ENCODE measurements at regions not wholly inside any gene's neighbourhood (a gene's known extent, or its start where the extent isn't known, plus 50 kb on each side); places are given as distances from the start of the nearest gene placed in this dataset.

- Histone ChIP-seq H3K27me3 (ENCODE audit: control insufficient read depth, insufficient read depth, low read length) (no peaks in the 10 kb centered on the region), H3K9ac (ENCODE audit: low read length) (no peak overlapping the region), H3K4me3 (ENCODE audit: low read length) (no peak overlapping the region), H3K4me1 (ENCODE audit: control insufficient read depth, low read depth, low read length) (no peaks in the 10 kb centered on the region), H3K36me3 (ENCODE audit: control insufficient read depth, low read depth, low read length) (no peaks in the 10 kb centered on the region), H3K9me3 (ENCODE audit: control insufficient read depth, low read depth, low read length) (no peaks in the 10 kb centered on the region), H3K27ac (ENCODE audit: low read length) (no peak overlapping the region)
Measured at GRCh38 chr11:82355313-82355823, 378.3 kb downstream of the FAM181B start.

GRCh38 chr11:82326853-82327252 is 406.8 kb downstream of the FAM181B start:
- Histone ChIP-seq H3K27ac (ENCODE audit: low read length) (no peak overlapping the region), H3K27me3 (ENCODE audit: control insufficient read depth, insufficient read depth, low read length) (no peaks in the 10 kb centered on the region), H3K9ac (ENCODE audit: low read length) (no peak overlapping the region), H3K9me3 (ENCODE audit: control insufficient read depth, low read depth, low read length) (no peaks in the 10 kb centered on the region), H3K4me1 (ENCODE audit: control insufficient read depth, low read depth, low read length) (no peaks in the 10 kb centered on the region), H3K36me3 (ENCODE audit: control insufficient read depth, low read depth, low read length) (no peaks in the 10 kb centered on the region), H3K4me3 (ENCODE audit: low read length) (no peak overlapping the region)

GRCh38 chr11:82321206-82321605 is 412.5 kb downstream of the FAM181B start:
- Histone ChIP-seq H3K4me3 (ENCODE audit: low read length) (no peak overlapping the region), H3K4me1 (ENCODE audit: control insufficient read depth, low read depth, low read length) (no peaks in the 10 kb centered on the region), H3K9me3 (ENCODE audit: control insufficient read depth, low read depth, low read length) (no peaks in the 10 kb centered on the region), H3K36me3 (ENCODE audit: control insufficient read depth, low read depth, low read length) (no peaks in the 10 kb centered on the region), H3K27me3 (ENCODE audit: control insufficient read depth, insufficient read depth, low read length) (no peaks in the 10 kb centered on the region), H3K9ac (ENCODE audit: low read length) (no peak overlapping the region), H3K27ac (ENCODE audit: low read length) (no peak overlapping the region)

- Histone ChIP-seq H3K27ac (ENCODE audit: low read length) (no peak overlapping the region), H3K9me3 (ENCODE audit: control insufficient read depth, low read depth, low read length) (no peaks in the 10 kb centered on the region), H3K4me1 (ENCODE audit: control insufficient read depth, low read depth, low read length) (no peaks in the 10 kb centered on the region), H3K9ac (ENCODE audit: low read length) (no peak overlapping the region), H3K27me3 (ENCODE audit: control insufficient read depth, insufficient read depth, low read length) (no peaks in the 10 kb centered on the region), H3K4me3 (ENCODE audit: low read length) (no peak overlapping the region), H3K36me3 (ENCODE audit: control insufficient read depth, low read depth, low read length) (no peaks in the 10 kb centered on the region)
Measured at GRCh38 chr11:82315093-82315492, 418.6 kb downstream of the FAM181B start.

GRCh38 chr11:82308979-82309378 is 424.7 kb downstream of the FAM181B start:
- Histone ChIP-seq H3K27ac (ENCODE audit: low read length) (no peak overlapping the region), H3K36me3 (ENCODE audit: control insufficient read depth, low read depth, low read length) (no peaks in the 10 kb centered on the region), H3K27me3 (ENCODE audit: control insufficient read depth, insufficient read depth, low read length) (no peaks in the 10 kb centered on the region), H3K4me1 (ENCODE audit: control insufficient read depth, low read depth, low read length) (no peaks in the 10 kb centered on the region), H3K9ac (ENCODE audit: low read length) (no peak overlapping the region), H3K9me3 (ENCODE audit: control insufficient read depth, low read depth, low read length) (no peaks in the 10 kb centered on the region), H3K4me3 (ENCODE audit: low read length) (no peak overlapping the region)

GRCh38 chr11:82305123-82305522 is 428.5 kb downstream of the FAM181B start:
- Histone ChIP-seq H3K36me3 (ENCODE audit: control insufficient read depth, low read depth, low read length) (no peaks in the 10 kb centered on the region), H3K4me1 (ENCODE audit: control insufficient read depth, low read depth, low read length) (no peaks in the 10 kb centered on the region), H3K9ac (ENCODE audit: low read length) (no peak overlapping the region), H3K27me3 (ENCODE audit: control insufficient read depth, insufficient read depth, low read length) (no peaks in the 10 kb centered on the region), H3K27ac (ENCODE audit: low read length) (no peak overlapping the region), H3K4me3 (ENCODE audit: low read length) (no peak overlapping the region), H3K9me3 (ENCODE audit: control insufficient read depth, low read depth, low read length) (no peaks in the 10 kb centered on the region)

GRCh38 chr11:82303671-82304070 is 430.0 kb downstream of the FAM181B start:
- no peak overlapping the region for H3K4me3 ChIP-seq (ENCODE audit: low read length)
- H3K9me3 ChIP-seq (ENCODE audit: control insufficient read depth, low read depth, low read length), result no peaks in the 10 kb centered on the region
- H3K4me1 ChIP-seq (ENCODE audit: control insufficient read depth, low read depth, low read length), result no peaks in the 10 kb centered on the region

GRCh38 chr11:82288471-82288870 is 445.2 kb downstream of the FAM181B start:
- Histone ChIP-seq H3K36me3 (ENCODE audit: control insufficient read depth, low read depth, low read length) (no peaks in the 10 kb centered on the region), H3K27ac (ENCODE audit: low read length) (no peak overlapping the region), H3K4me1 (ENCODE audit: control insufficient read depth, low read depth, low read length) (no peaks in the 10 kb centered on the region), H3K9ac (ENCODE audit: low read length) (no peak overlapping the region), H3K9me3 (ENCODE audit: control insufficient read depth, low read depth, low read length) (no peaks in the 10 kb centered on the region), H3K27me3 (ENCODE audit: control insufficient read depth, insufficient read depth, low read length) (no peaks in the 10 kb centered on the region), H3K4me3 (ENCODE audit: low read length) (no peak overlapping the region)

More at GRCh38 chr11:82303671-82304070, 430.0 kb downstream of the FAM181B start:
- no peaks in the 10 kb centered on the region for H3K27me3 ChIP-seq (ENCODE audit: control insufficient read depth, insufficient read depth, low read length)
- H3K36me3 ChIP-seq (ENCODE audit: control insufficient read depth, low read depth, low read length), result no peaks in the 10 kb centered on the region
- H3K9ac ChIP-seq (ENCODE audit: low read length), result no peak overlapping the region
- H3K27ac ChIP-seq (ENCODE audit: low read length), result no peak overlapping the region

- H3K9ac ChIP-seq (ENCODE audit: low read length), result no peak overlapping the region
- H3K27me3 ChIP-seq (ENCODE audit: control insufficient read depth, insufficient read depth, low read length), result no peaks in the 10 kb centered on the region
- H3K9me3 ChIP-seq (ENCODE audit: control insufficient read depth, low read depth, low read length), result no peaks in the 10 kb centered on the region
- no peak overlapping the region for H3K27ac ChIP-seq (ENCODE audit: low read length)
- no peaks in the 10 kb centered on the region for H3K36me3 ChIP-seq (ENCODE audit: control insufficient read depth, low read depth, low read length)
- no peak overlapping the region for H3K4me3 ChIP-seq (ENCODE audit: low read length)
- H3K4me1 ChIP-seq (ENCODE audit: control insufficient read depth, low read depth, low read length), result peaks cover 4% of the 10 kb centered on the region
Measured at GRCh38 chr11:82270870-82271269, 462.8 kb downstream of the FAM181B start.

GRCh38 chr11:82268627-82269026 is 465.0 kb downstream of the FAM181B start:
- peaks cover 4% of the 10 kb centered on the region for H3K4me1 ChIP-seq (ENCODE audit: control insufficient read depth, low read depth, low read length)
- no peaks in the 10 kb centered on the region for H3K9me3 ChIP-seq (ENCODE audit: control insufficient read depth, low read depth, low read length)
- H3K27ac ChIP-seq (ENCODE audit: low read length), result no peak overlapping the region
- H3K36me3 ChIP-seq (ENCODE audit: control insufficient read depth, low read depth, low read length), result no peaks in the 10 kb centered on the region
- H3K9ac ChIP-seq (ENCODE audit: low read length), result no peak overlapping the region
- no peak overlapping the region for H3K4me3 ChIP-seq (ENCODE audit: low read length)
- H3K27me3 ChIP-seq (ENCODE audit: control insufficient read depth, insufficient read depth, low read length), result no peaks in the 10 kb centered on the region

GRCh38 chr11:82267186-82267585 is 466.5 kb downstream of the FAM181B start:
- H3K27me3 ChIP-seq (ENCODE audit: control insufficient read depth, insufficient read depth, low read length), result no peaks in the 10 kb centered on the region
- no peaks in the 10 kb centered on the region for H3K36me3 ChIP-seq (ENCODE audit: control insufficient read depth, low read depth, low read length)
- H3K27ac ChIP-seq (ENCODE audit: low read length), result no peak overlapping the region
- peaks cover 4% of the 10 kb centered on the region for H3K4me1 ChIP-seq (ENCODE audit: control insufficient read depth, low read depth, low read length)
- H3K4me3 ChIP-seq (ENCODE audit: low read length), result no peak overlapping the region
- H3K9ac ChIP-seq (ENCODE audit: low read length), result no peak overlapping the region
- H3K9me3 ChIP-seq (ENCODE audit: control insufficient read depth, low read depth, low read length), result no peaks in the 10 kb centered on the region

GRCh38 chr11:82261367-82261766 is 472.3 kb downstream of the FAM181B start:
- H3K4me1 ChIP-seq (ENCODE audit: control insufficient read depth, low read depth, low read length), result no peaks in the 10 kb centered on the region
- no peak overlapping the region for H3K4me3 ChIP-seq (ENCODE audit: low read length)
- no peak overlapping the region for H3K9ac ChIP-seq (ENCODE audit: low read length)
- H3K27ac ChIP-seq (ENCODE audit: low read length), result no peak overlapping the region
- H3K27me3 ChIP-seq (ENCODE audit: control insufficient read depth, insufficient read depth, low read length), result no peaks in the 10 kb centered on the region
- no peaks in the 10 kb centered on the region for H3K36me3 ChIP-seq (ENCODE audit: control insufficient read depth, low read depth, low read length)
- H3K9me3 ChIP-seq (ENCODE audit: control insufficient read depth, low read depth, low read length), result no peaks in the 10 kb centered on the region
